Tibial nerve (tissue), 4 donors: ENCODE measurements at regions not wholly inside any gene's neighbourhood (a gene's known extent, or its start where the extent isn't known, plus 50 kb on each side); places are given as distances from the start of the nearest gene placed in this dataset.

Experiments used
- EP300 ChIP-seq, 2 donors: sonication (generic); formaldehyde crosslinking; IDR thresholded peaks; one replicate each; pipeline ENCODE4 v1.6.1; 2017; ENCODE audit warnings: antibody characterized with exemption in 2 of 2, mild to moderate bottlenecking in 1 of 2
- POLR2A ChIP-seq, 2 donors: fragments of 450-650 bp; IDR thresholded peaks; one replicate each; pipeline ENCODE4 v1.6.1; 2017; ENCODE audit warnings: antibody characterized with exemption in 2 of 2, mild to moderate bottlenecking in 2 of 2, moderate library complexity in 2 of 2
- TF ChIP-seq, protein P1 (sequence below), 5 experiments: fragments of 200-600 bp in 3 of 5; fragments of 450-650 bp in 2 of 5; sonication (generic) in 3 of 5; IDR thresholded peaks; one replicate each; pipeline ENCODE4 v1.5.1; 2016 to 2019; ENCODE audit warnings: antibody characterized with exemption in 5 of 5, mild to moderate bottlenecking in 3 of 5, moderate library complexity in 2 of 5

DNA sequence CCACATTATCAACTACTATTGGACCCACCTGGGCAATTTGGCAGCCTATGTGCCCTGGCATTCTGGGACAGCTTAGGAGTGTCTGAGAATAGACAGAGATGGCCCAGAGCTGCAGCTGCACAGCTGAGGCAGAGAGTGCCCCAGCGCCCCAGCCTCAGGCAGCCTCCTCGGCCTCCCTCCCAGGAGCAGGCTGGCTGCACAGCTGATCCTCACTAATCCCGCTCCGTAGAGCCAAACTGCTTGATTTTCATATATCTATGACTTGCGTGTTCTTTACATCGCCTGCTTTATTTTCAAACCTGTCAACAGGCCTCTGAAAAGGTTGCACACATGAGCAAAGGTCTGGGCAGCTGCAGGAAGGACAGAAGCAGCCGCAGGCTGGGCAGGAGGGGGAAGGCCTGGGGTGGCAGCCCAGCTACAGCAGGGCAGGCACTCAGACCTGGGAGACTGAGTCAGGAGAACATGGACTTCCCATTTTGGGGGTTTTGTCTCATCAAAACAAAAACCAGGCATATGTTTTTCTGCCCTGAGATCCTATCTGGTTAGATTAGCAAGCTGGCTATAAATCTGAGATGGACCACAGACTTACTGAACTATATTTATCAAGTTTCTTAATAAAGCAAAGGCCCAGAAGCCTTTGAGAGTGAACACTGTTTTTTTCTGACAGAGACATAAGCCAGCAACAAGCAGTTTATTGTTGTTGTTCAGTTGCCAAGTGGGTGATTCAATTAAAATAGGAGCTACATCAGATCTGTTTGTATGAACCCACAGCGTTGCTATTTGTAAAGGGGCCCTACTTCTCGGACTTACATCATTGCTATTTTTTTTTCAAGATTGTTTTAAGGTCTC lies 301.8 kb upstream of the DUSP10 start:
- TF ChIP-seq, protein P1, sequence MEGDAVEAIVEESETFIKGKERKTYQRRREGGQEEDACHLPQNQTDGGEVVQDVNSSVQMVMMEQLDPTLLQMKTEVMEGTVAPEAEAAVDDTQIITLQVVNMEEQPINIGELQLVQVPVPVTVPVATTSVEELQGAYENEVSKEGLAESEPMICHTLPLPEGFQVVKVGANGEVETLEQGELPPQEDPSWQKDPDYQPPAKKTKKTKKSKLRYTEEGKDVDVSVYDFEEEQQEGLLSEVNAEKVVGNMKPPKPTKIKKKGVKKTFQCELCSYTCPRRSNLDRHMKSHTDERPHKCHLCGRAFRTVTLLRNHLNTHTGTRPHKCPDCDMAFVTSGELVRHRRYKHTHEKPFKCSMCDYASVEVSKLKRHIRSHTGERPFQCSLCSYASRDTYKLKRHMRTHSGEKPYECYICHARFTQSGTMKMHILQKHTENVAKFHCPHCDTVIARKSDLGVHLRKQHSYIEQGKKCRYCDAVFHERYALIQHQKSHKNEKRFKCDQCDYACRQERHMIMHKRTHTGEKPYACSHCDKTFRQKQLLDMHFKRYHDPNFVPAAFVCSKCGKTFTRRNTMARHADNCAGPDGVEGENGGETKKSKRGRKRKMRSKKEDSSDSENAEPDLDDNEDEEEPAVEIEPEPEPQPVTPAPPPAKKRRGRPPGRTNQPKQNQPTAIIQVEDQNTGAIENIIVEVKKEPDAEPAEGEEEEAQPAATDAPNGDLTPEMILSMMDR (IDR thresholded peaks at IDR 0.05), result no peak
- no peak for TF ChIP-seq POLR2A (IDR thresholded peaks at IDR 0.05)
- no peak for TF ChIP-seq EP300 (IDR thresholded peaks at IDR 0.05)
